Endothelial cell of umbilical vein (primary cell): ENCODE measurements at regions not wholly inside any gene's neighbourhood (a gene's known extent, or its start where the extent isn't known, plus 50 kb on each side); places are given as distances from the start of the nearest gene placed in this dataset.

ENCODE experiments used
- BruUV-seq: library from RNA; stranded (reverse); fragments of 400-500 nt; replicated peaks from 2 replicates; lab custom pipeline; 2021; lab: Mats Ljungman, UMichigan
- CTCF ChIA-PET: fragments of 300-600, 350-600 bp; sonication (Branson Sonifier 250); formaldehyde crosslinking; loops from one replicate; lab custom pipeline; 2021; ENCODE audit warnings: antibody characterized with exemption, inconsistent platforms; lab: Charles Lee
- POLR2A ChIA-PET: fragments of 300-600, 350-600 bp; sonication (Branson Sonifier 250); formaldehyde crosslinking; loops from one replicate; lab custom pipeline; 2021; ENCODE audit warnings: antibody characterized with exemption, inconsistent platforms; lab: Charles Lee
- DNase-seq: peaks from one replicate; pipeline ENCODE4 v3.0.0-alpha.2; 2011; ENCODE audit warnings: low read depth, low spot score
- FAIRE-seq: peaks from 2 replicates; lab custom pipeline; 2011; peaks lifted over from hg19 to GRCh38; lab: Jason Lieb, UNC
- H2AFZ ChIP-seq: 2 replicates; pipeline ENCODE4 v1.6.0; 2012; ENCODE audit warnings: low read depth, low read length, control low read depth, inconsistent platforms
- H3K27ac ChIP-seq: 2 replicates; pipeline ENCODE4 v1.5.1; 2011; ENCODE audit warnings: low read depth, mild to moderate bottlenecking, control low read depth, low read length, moderate library complexity; ENCODE audit not compliant: insufficient read depth
- H3K27me3 ChIP-seq, 2 experiments: 2 replicates each; pipeline versions ENCODE4 v1.6.0 to v1.6.1; 2011; ENCODE audit warnings: low read length in 2 of 2, mixed read lengths in 1 of 2; ENCODE audit not compliant: control insufficient read depth in 2 of 2, insufficient read depth in 2 of 2
- H3K36me3 ChIP-seq, 2 experiments: 2 replicates in 1 of 2; 3 replicates in 1 of 2; pipeline ENCODE4 v1.5.1; 2011; ENCODE audit warnings: low read length in 2 of 2, mild to moderate bottlenecking in 1 of 2, moderate library complexity in 1 of 2; ENCODE audit not compliant: control insufficient read depth in 2 of 2, insufficient read depth in 2 of 2; ENCODE audit errors: extremely low read depth in 1 of 2
- H3K4me1 ChIP-seq: 3 replicates; pipeline ENCODE4 v1.5.1; 2011; ENCODE audit warnings: mild to moderate bottlenecking, low read length; ENCODE audit not compliant: control insufficient read depth, insufficient read depth; ENCODE audit errors: extremely low read depth
- H3K4me2 ChIP-seq: 2 replicates; pipeline ENCODE4 v1.6.1; 2011; ENCODE audit warnings: low read length, control low read depth, mixed read lengths; ENCODE audit not compliant: insufficient read depth
- H3K4me3 ChIP-seq, 3 experiments: fragments of 200-600 bp in 1 of 3; sonication (generic), shearing (Covaris generic) in 1 of 3; replicated peaks in 1 of 3; 2 replicates each; pipeline ENCODE4 v1.5.1; 2011 to 2016; ENCODE audit warnings: control low read depth in 3 of 3, low read length in 3 of 3, mild to moderate bottlenecking in 2 of 3, inconsistent platforms in 1 of 3, low read depth in 1 of 3, moderate library complexity in 1 of 3; ENCODE audit not compliant: insufficient read depth in 1 of 3
- H3K79me2 ChIP-seq: 2 replicates; pipeline ENCODE4 v1.6.0; 2012; ENCODE audit warnings: low read length, inconsistent platforms; ENCODE audit not compliant: control insufficient read depth, insufficient read depth
- H3K9ac ChIP-seq: replicated peaks from 2 replicates; pipeline ENCODE3; 2011; ENCODE audit warnings: low read length, control low read depth; ENCODE audit not compliant: insufficient read depth; ENCODE audit errors: extremely low read depth
- H3K9me1 ChIP-seq: replicated peaks from 3 replicates; pipeline ENCODE4 v1.6.0; 2011; ENCODE audit warnings: mild to moderate bottlenecking, low read length; ENCODE audit not compliant: control insufficient read depth, insufficient read depth; ENCODE audit errors: extremely low read depth
- H3K9me3 ChIP-seq: replicated peaks from 2 replicates; pipeline ENCODE4 v1.5.1; 2012; ENCODE audit warnings: low read length, inconsistent platforms; ENCODE audit not compliant: control insufficient read depth, insufficient read depth
- H4K20me1 ChIP-seq: replicated peaks from 2 replicates; pipeline ENCODE3; 2011; ENCODE audit warnings: mild to moderate bottlenecking, low read length; ENCODE audit not compliant: control insufficient read depth, insufficient read depth; ENCODE audit errors: extremely low read depth
- CTCF ChIP-seq, 2 donors: IDR thresholded peaks; 1 replicate in 1 of 2; 2 replicates in 1 of 2; pipeline ENCODE4 v1.5.1; 2011; ENCODE audit warnings: low read length in 2 of 2, mild to moderate bottlenecking in 2 of 2, moderate library complexity in 2 of 2, control low read depth in 1 of 2, inconsistent platforms in 1 of 2, low read depth in 1 of 2; ENCODE audit not compliant: insufficient read depth in 1 of 2; ENCODE audit errors: extremely low read depth in 1 of 2
- EZH2 ChIP-seq: IDR thresholded peaks from 2 replicates; pipeline ENCODE4 v1.6.1; 2012; ENCODE audit warnings: borderline replicate concordance, low read depth, mild to moderate bottlenecking, moderate library complexity, low read length, inconsistent platforms; ENCODE audit not compliant: severe bottlenecking
- FOS ChIP-seq: IDR thresholded peaks from 2 replicates; pipeline ENCODE4 v1.6.1; 2011; ENCODE audit warnings: mild to moderate bottlenecking, low read length, moderate library complexity, borderline replicate concordance; ENCODE audit not compliant: insufficient read depth
- GATA2 ChIP-seq: IDR thresholded peaks from 2 replicates; pipeline ENCODE4 v1.7.0; 2011; ENCODE audit warnings: low read depth, mild to moderate bottlenecking, moderate library complexity, mixed read lengths, low read length; ENCODE audit not compliant: insufficient read length, insufficient read depth
- JUN ChIP-seq: IDR thresholded peaks from 2 replicates; pipeline ENCODE4 v1.6.1; 2011; ENCODE audit warnings: borderline replicate concordance, low read depth; ENCODE audit not compliant: insufficient read length, insufficient read depth
- MAX ChIP-seq: IDR thresholded peaks from 2 replicates; pipeline ENCODE4 v1.6.1; 2011; ENCODE audit not compliant: insufficient read depth, insufficient read length
- MYC ChIP-seq: IDR thresholded peaks from one replicate; pipeline ENCODE4 v1.6.1; 2011; ENCODE audit warnings: mild to moderate bottlenecking, low read depth, low read length
- POLR2A ChIP-seq: IDR thresholded peaks from 2 replicates; pipeline ENCODE4 v1.6.1; 2012; ENCODE audit warnings: low read depth, mild to moderate bottlenecking, control low read depth, low read length
- POLR2AphosphoS5 ChIP-seq: IDR thresholded peaks from 2 replicates; pipeline ENCODE4 v1.6.1; 2012; ENCODE audit warnings: low read depth, mild to moderate bottlenecking, control low read depth, low read length, moderate library complexity; ENCODE audit not compliant: insufficient read depth
- dilution Hi-C: fragments of 300-500 bp; cut with MboI; formaldehyde crosslinking; loops from one replicate; pipeline ENCODE4 v1.15.0; 2019; ENCODE audit warnings: low sequenced_read_pairs; ENCODE audit not compliant: extremely low pct_ligation_motif_present
- intact Hi-C: fragments of 100-400 bp; cut with micrococcal nuclease; formaldehyde crosslinking; loops from one replicate; pipeline ENCODE4 v1.10.0; 2022

GRCh38 chr4:164579270-164579942, 174.5 kb upstream of the SMIM31 start:
- intact Hi-C loops, result no loop called here
- H3K36me3 ChIP-seq, result no peaks in the 10 kb centered on the region
- no peak overlapping the region for H2AFZ ChIP-seq
- H3K27me3 ChIP-seq, result no peaks in the 10 kb centered on the region
- no peak overlapping the region for H3K27ac ChIP-seq
- H4K20me1 ChIP-seq, result no peaks in the 10 kb centered on the region
- no TSS peak for BruUV-seq
- dilution Hi-C loops, result no loop called here
- no peaks in the 10 kb centered on the region for H3K4me1 ChIP-seq
- no peaks in the 10 kb centered on the region for H3K9me3 ChIP-seq
- TF ChIP-seq FOS (no peak), GATA2 (no peak), EZH2 (no peak), MAX (no peak), JUN (no peak), MYC (no peak), POLR2A (no peak), POLR2AphosphoS5 (no peak), CTCF (IDR thresholded peaks at IDR 0.05; ENCODE audit: extremely low read depth in 1 of 2, insufficient read depth in 1 of 2, low read depth in 1 of 2, low read length in 2 of 2) (no peak)
- H3K4me3 ChIP-seq, result no peak overlapping the region
- ChIA-PET CTCF (no interaction called here), POLR2A (no interaction called here)
- H3K9ac ChIP-seq, result no peak overlapping the region
- DNase-seq, result no peak
- no peak overlapping the region for H3K4me2 ChIP-seq
- no peaks in the 10 kb centered on the region for H3K79me2 ChIP-seq
- H3K9me1 ChIP-seq, result no peaks in the 10 kb centered on the region
- no peak for FAIRE-seq
